Neuronal stem cell (in vitro differentiated cells): ENCODE measurements at regions not wholly inside any gene's neighbourhood (a gene's known extent, or its start where the extent isn't known, plus 50 kb on each side); places are given as distances from the start of the nearest gene placed in this dataset.

Experiments used
- DNase-seq: peaks from one replicate; pipeline ENCODE4 v3.0.0-alpha.2; 2013; ENCODE audit warnings: low spot score
- H2AFZ ChIP-seq: one replicate; pipeline ENCODE4 v1.6.1; 2013; ENCODE audit warnings: mild to moderate bottlenecking, low read length, inconsistent platforms
- H2AK5ac ChIP-seq: 2 replicates; pipeline ENCODE4 v1.6.1; 2013; ENCODE audit warnings: low read depth, mild to moderate bottlenecking, inconsistent platforms, low read length, moderate library complexity, mixed read lengths
- H2BK120ac ChIP-seq: 2 replicates; pipeline ENCODE4 v1.6.1; 2013; ENCODE audit warnings: low read depth, mild to moderate bottlenecking, inconsistent platforms, low read length, moderate library complexity, mixed read lengths
- H2BK12ac ChIP-seq: one replicate; pipeline ENCODE4 v1.6.1; 2013; ENCODE audit warnings: low read length, inconsistent platforms
- H2BK15ac ChIP-seq: 2 replicates; pipeline ENCODE4 v1.6.1; 2013; ENCODE audit warnings: mild to moderate bottlenecking, low read length, inconsistent platforms, mixed read lengths
- H2BK5ac ChIP-seq: one replicate; pipeline ENCODE4 v1.6.1; 2013; ENCODE audit warnings: inconsistent platforms, mild to moderate bottlenecking, low read length, moderate library complexity
- H3K14ac ChIP-seq: one replicate; pipeline ENCODE4 v1.6.1; 2013; ENCODE audit warnings: low read length, inconsistent platforms
- H3K18ac ChIP-seq: 2 replicates; pipeline ENCODE4 v1.6.1; 2013; ENCODE audit warnings: low read length, inconsistent platforms
- H3K23ac ChIP-seq: 2 replicates; pipeline ENCODE4 v1.6.1; 2013; ENCODE audit warnings: low read depth, mild to moderate bottlenecking, mixed read lengths, low read length, inconsistent platforms; ENCODE audit not compliant: poor library complexity
- H3K27ac ChIP-seq: replicated peaks from 3 replicates; pipeline ENCODE4 v1.5.1; 2013; ENCODE audit warnings: low read length, inconsistent platforms
- H3K27me3 ChIP-seq, 3 experiments: 2 replicates each; pipeline ENCODE4 v1.6.1; 2013; ENCODE audit warnings: low read length in 3 of 3, mild to moderate bottlenecking in 2 of 3, inconsistent platforms in 1 of 3, low read depth in 1 of 3, mixed read lengths in 1 of 3, moderate library complexity in 1 of 3; ENCODE audit not compliant: control insufficient read depth in 3 of 3, insufficient read depth in 3 of 3
- H3K36me3 ChIP-seq, 2 donors: replicated peaks in 1 of 2; 2 replicates each; pipeline ENCODE4 v1.6.1; 2013; ENCODE audit warnings: low read length in 2 of 2; ENCODE audit not compliant: control insufficient read depth in 2 of 2, insufficient read depth in 2 of 2
- H3K4ac ChIP-seq: 2 replicates; pipeline ENCODE4 v1.6.1; 2013; ENCODE audit warnings: inconsistent platforms, mild to moderate bottlenecking, low read length, moderate library complexity
- H3K4me1 ChIP-seq, 2 donors: 1 replicate in 1 of 2; 2 replicates in 1 of 2; pipeline ENCODE4 v1.6.1; 2013; ENCODE audit warnings: low read length in 2 of 2, low read depth in 1 of 2; ENCODE audit not compliant: control insufficient read depth in 2 of 2, insufficient read depth in 1 of 2
- H3K4me2 ChIP-seq: one replicate; pipeline ENCODE4 v1.6.1; 2013; ENCODE audit warnings: mild to moderate bottlenecking, low read length, inconsistent platforms; ENCODE audit not compliant: insufficient read depth, poor library complexity, severe bottlenecking
- H3K4me3 ChIP-seq, 2 donors: 2 replicates each; pipeline ENCODE4 v1.5.1; 2013; ENCODE audit warnings: low read length in 2 of 2, mild to moderate bottlenecking in 2 of 2, inconsistent platforms in 1 of 2, moderate library complexity in 1 of 2
- H3K79me1 ChIP-seq: one replicate; pipeline ENCODE4 v1.6.1; 2013; ENCODE audit warnings: low read depth, mild to moderate bottlenecking, inconsistent platforms, low read length, moderate library complexity
- H3K9ac ChIP-seq: one replicate; pipeline ENCODE4 v1.6.1; 2013; ENCODE audit warnings: mild to moderate bottlenecking, low read depth, low read length, inconsistent platforms; ENCODE audit not compliant: poor library complexity
- H3K9me3 ChIP-seq, 2 donors: replicated peaks in 1 of 2; 2 replicates each; pipeline versions ENCODE3 to v1.6.1; 2013; ENCODE audit warnings: low read length in 2 of 2, mild to moderate bottlenecking in 2 of 2, inconsistent platforms in 1 of 2, low read depth in 1 of 2, mixed read lengths in 1 of 2, moderate library complexity in 1 of 2; ENCODE audit not compliant: control insufficient read depth in 2 of 2, insufficient read depth in 1 of 2
- H4K8ac ChIP-seq: one replicate; pipeline ENCODE4 v1.6.1; 2013; ENCODE audit warnings: low read depth, mild to moderate bottlenecking, inconsistent platforms, low read length, moderate library complexity
- H4K91ac ChIP-seq: one replicate; pipeline ENCODE4 v1.6.1; 2013; ENCODE audit warnings: low read length, low read depth, mild to moderate bottlenecking, inconsistent platforms; ENCODE audit not compliant: poor library complexity
- WGBS, 2 donors: extraction: QIAGEN DNeasy Blood & Tissue Kit; methylation state at CpG; one replicate each; pipeline ENCODE4 v1.1.7; 2013; ENCODE audit warnings: missing lambda C conversion rate in 2 of 2, mixed read lengths in 1 of 2; ENCODE audit not compliant: insufficient read length in 2 of 2, insufficient replicate concordance in 1 of 2; ENCODE audit errors: extremely low coverage in 2 of 2; 5-methylcytosine and 5-hydroxymethylcytosine counted together

DNA sequence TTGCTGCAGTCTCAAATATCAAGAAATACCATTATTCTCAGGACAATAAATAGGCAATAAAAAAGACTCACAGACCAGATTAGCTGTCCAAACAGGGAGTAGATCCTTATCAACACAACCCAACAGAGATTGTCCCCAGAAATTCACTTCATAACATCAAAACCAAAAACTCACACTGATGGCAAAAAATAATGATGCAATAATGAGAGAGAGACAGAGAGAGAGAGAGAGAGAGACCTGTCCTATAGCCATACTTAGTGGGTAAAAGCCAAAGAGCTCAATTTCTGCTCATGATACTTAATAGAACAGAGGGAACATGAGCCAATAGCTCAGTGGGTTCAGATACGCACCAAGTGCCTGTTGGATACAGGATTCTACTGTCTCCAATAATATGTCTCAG is 244.5 kb downstream of the FAM72C start:
- Histone ChIP-seq H2AK5ac (no peak overlapping the region), H3K4ac (no peak overlapping the region), H3K27me3 (no peaks in the 10 kb centered on the region), H2BK15ac (no peak overlapping the region), H3K4me1 (no peaks in the 10 kb centered on the region), H3K27ac (no peak overlapping the region), H3K14ac (no peak overlapping the region), H3K79me1 (no peaks in the 10 kb centered on the region), H3K4me3 (no peak overlapping the region), H2BK5ac (no peak overlapping the region), H2BK12ac (no peak overlapping the region), H2BK120ac (no peak overlapping the region), H3K36me3 (no peaks in the 10 kb centered on the region), H3K9ac (no peak overlapping the region), H3K23ac (no peak overlapping the region), H3K18ac (no peak overlapping the region), H4K91ac (no peak overlapping the region), H2AFZ (no peak overlapping the region), H3K4me2 (no peak overlapping the region), H4K8ac (no peak overlapping the region), H3K9me3 (no peaks in the 10 kb centered on the region)
- no peak for DNase-seq
- WGBS, 2 donors: no CpG with 5 or more reads among the region's 1 CpG

DNA sequence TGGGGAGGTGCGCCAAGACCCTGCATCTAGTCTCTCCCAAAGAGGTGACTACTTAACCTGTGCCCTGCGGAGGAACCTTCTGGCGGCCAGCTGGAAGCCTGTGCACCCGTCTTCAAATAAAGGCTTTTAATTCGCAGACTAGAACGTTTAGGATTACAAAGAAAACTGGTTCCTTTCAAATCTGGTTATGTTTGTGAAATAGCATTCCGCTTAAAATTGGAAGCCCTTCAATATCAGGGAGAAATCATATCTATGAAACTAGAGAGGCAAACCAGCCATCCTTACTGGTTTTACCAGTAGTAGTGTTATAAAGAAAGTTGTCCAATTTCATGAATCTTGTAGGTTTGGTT is 250.8 kb downstream of the FAM72C start:
- Histone ChIP-seq H3K4me1 (no peaks in the 10 kb centered on the region), H2BK120ac (no peak overlapping the region), H2AK5ac (no peak overlapping the region), H3K23ac (no peak overlapping the region), H2BK12ac (no peak overlapping the region), H3K9me3 (no peaks in the 10 kb centered on the region), H3K79me1 (no peaks in the 10 kb centered on the region), H2BK15ac (no peak overlapping the region), H2BK5ac (no peak overlapping the region), H3K4ac (no peak overlapping the region), H4K8ac (no peak overlapping the region), H2AFZ (peak overlapping the region; percentile 3), H3K18ac (no peak overlapping the region), H3K4me2 (no peak overlapping the region), H3K27me3 (no peaks in the 10 kb centered on the region), H4K91ac (no peak overlapping the region), H3K27ac (no peak overlapping the region), H3K9ac (no peak overlapping the region), H3K4me3 (no peak overlapping the region), H3K14ac (no peak overlapping the region), H3K36me3 (no peaks in the 10 kb centered on the region)
- no CpG with 5 or more reads among the region's 7 CpGs for WGBS, 2 donors
- no peak for DNase-seq

GRCh38 chr1:143720087-143721023 is 251.4 kb downstream of the FAM72C start:
- Histone ChIP-seq H3K4me2 (no peak overlapping the region), H3K4me1 (no peaks in the 10 kb centered on the region), H2BK120ac (no peak overlapping the region), H2AFZ (peak overlapping the region; percentile 3), H2BK12ac (no peak overlapping the region), H3K23ac (no peak overlapping the region), H2BK5ac (no peak overlapping the region), H3K36me3 (no peaks in the 10 kb centered on the region), H3K9ac (no peak overlapping the region), H3K9me3 (no peaks in the 10 kb centered on the region), H3K4me3 (no peak overlapping the region), H4K8ac (no peak overlapping the region), H2BK15ac (no peak overlapping the region), H3K4ac (no peak overlapping the region), H2AK5ac (no peak overlapping the region), H3K18ac (no peak overlapping the region), H3K27me3 (no peaks in the 10 kb centered on the region), H3K14ac (no peak overlapping the region), H4K91ac (no peak overlapping the region), H3K79me1 (no peaks in the 10 kb centered on the region), H3K27ac (no peak overlapping the region)
- no CpG with 5 or more reads among the region's 24 CpGs for WGBS, 2 donors
- no peak for DNase-seq

DNA sequence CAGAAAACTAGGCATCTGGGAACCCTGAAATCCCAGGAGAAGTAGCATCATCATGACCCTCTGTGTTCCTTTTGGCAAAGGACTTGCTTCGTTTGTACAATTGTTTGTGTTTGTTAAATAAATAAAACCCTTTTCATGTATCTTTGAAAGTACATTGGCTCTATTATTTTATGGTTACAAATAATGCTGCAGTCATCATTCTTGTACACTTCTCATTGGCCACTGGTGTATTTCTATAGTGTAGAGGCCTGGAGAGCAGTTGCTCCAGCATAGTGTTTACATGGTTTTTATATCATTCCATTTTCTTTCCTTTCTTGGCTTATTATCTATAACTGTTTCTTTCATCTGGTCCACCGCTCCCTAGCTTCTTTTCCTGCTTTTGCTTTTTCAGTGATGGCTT is 253.3 kb downstream of the FAM72C start:
- no peak for DNase-seq
- H3K4me3 ChIP-seq: no peak overlapping the region
- no peaks in the 10 kb centered on the region for H3K9me3 ChIP-seq
- no peak overlapping the region for H2AFZ ChIP-seq
- H3K36me3 ChIP-seq: no peaks in the 10 kb centered on the region
- H4K8ac ChIP-seq: no peak overlapping the region
- no peak overlapping the region for H2BK5ac ChIP-seq
- no peak overlapping the region for H3K4ac ChIP-seq
- no peak overlapping the region for H2BK15ac ChIP-seq
- no peak overlapping the region for H2BK120ac ChIP-seq
- no peak overlapping the region for H2BK12ac ChIP-seq
- H3K4me1 ChIP-seq: no peaks in the 10 kb centered on the region
- no peak overlapping the region for H3K9ac ChIP-seq
- no CpG with 5 or more reads among the region's 2 CpGs for WGBS, 2 donors
- H4K91ac ChIP-seq: no peak overlapping the region
- no peak overlapping the region for H3K18ac ChIP-seq
- no peak overlapping the region for H3K14ac ChIP-seq
- H3K27me3 ChIP-seq: no peaks in the 10 kb centered on the region
- H3K79me1 ChIP-seq: no peaks in the 10 kb centered on the region
- no peak overlapping the region for H3K23ac ChIP-seq
- no peak overlapping the region for H3K27ac ChIP-seq
- H2AK5ac ChIP-seq: no peak overlapping the region
- H3K4me2 ChIP-seq: no peak overlapping the region
